Suprapubic skin (tissue), 4 donors: ENCODE measurements at regions not wholly inside any gene's neighbourhood (a gene's known extent, or its start where the extent isn't known, plus 50 kb on each side); places are given as distances from the start of the nearest gene placed in this dataset.
A peak's percentile ranks its signal among the peaks of the same experiment; 100 is the strongest.

Source experiments
- DNase-seq, 2 donors: peaks; one replicate each; pipeline ENCODE4 v3.0.0-alpha.2; 2019; ENCODE audit warnings: low spot score in 2 of 2
- H3K27ac ChIP-seq: fragments of 200-600 bp; sonication (generic); one replicate; pipeline ENCODE4 v1.5.1; 2019
- H3K27me3 ChIP-seq: fragments of 200-600 bp; sonication (generic); one replicate; pipeline ENCODE4 v1.5.1; 2019
- H3K36me3 ChIP-seq: fragments of 200-600 bp; sonication (generic); one replicate; pipeline ENCODE4 v1.5.1; 2019
- H3K4me1 ChIP-seq: fragments of 200-600 bp; sonication (generic); one replicate; pipeline ENCODE4 v1.5.1; 2019
- H3K4me3 ChIP-seq: fragments of 200-600 bp; sonication (generic); one replicate; pipeline ENCODE4 v1.5.1; 2019; ENCODE audit warnings: mild to moderate bottlenecking
- H3K9me3 ChIP-seq: fragments of 200-600 bp; sonication (generic); one replicate; pipeline ENCODE4 v1.5.1; 2019
- EP300 ChIP-seq: sonication (generic); formaldehyde crosslinking; IDR thresholded peaks from one replicate; pipeline ENCODE4 v1.6.1; 2017; ENCODE audit warnings: antibody characterized with exemption
- POLR2A ChIP-seq, 2 donors: fragments of 450-650 bp; IDR thresholded peaks; one replicate each; pipeline ENCODE4 v1.6.1; 2017; ENCODE audit warnings: antibody characterized with exemption in 2 of 2, mild to moderate bottlenecking in 2 of 2, moderate library complexity in 2 of 2
- POLR2AphosphoS5 ChIP-seq, 3 donors: sonication (generic); formaldehyde crosslinking; IDR thresholded peaks; one replicate each; pipeline ENCODE4 v1.6.1; 2017; ENCODE audit warnings: antibody characterized with exemption in 3 of 3
- WGBS: methylation state at CpG from one replicate; pipeline ENCODE4 v1.1.5; 2018; 5-methylcytosine and 5-hydroxymethylcytosine counted together
- TF ChIP-seq, protein P1 (sequence below), 2 donors: fragments of 200-600 bp in 1 of 2; fragments of 450-650 bp in 1 of 2; sonication (generic) in 1 of 2; IDR thresholded peaks; one replicate each; pipeline ENCODE4 v1.5.1; 2016 to 2019; ENCODE audit warnings: antibody characterized with exemption in 2 of 2, mild to moderate bottlenecking in 1 of 2, moderate library complexity in 1 of 2

DNA sequence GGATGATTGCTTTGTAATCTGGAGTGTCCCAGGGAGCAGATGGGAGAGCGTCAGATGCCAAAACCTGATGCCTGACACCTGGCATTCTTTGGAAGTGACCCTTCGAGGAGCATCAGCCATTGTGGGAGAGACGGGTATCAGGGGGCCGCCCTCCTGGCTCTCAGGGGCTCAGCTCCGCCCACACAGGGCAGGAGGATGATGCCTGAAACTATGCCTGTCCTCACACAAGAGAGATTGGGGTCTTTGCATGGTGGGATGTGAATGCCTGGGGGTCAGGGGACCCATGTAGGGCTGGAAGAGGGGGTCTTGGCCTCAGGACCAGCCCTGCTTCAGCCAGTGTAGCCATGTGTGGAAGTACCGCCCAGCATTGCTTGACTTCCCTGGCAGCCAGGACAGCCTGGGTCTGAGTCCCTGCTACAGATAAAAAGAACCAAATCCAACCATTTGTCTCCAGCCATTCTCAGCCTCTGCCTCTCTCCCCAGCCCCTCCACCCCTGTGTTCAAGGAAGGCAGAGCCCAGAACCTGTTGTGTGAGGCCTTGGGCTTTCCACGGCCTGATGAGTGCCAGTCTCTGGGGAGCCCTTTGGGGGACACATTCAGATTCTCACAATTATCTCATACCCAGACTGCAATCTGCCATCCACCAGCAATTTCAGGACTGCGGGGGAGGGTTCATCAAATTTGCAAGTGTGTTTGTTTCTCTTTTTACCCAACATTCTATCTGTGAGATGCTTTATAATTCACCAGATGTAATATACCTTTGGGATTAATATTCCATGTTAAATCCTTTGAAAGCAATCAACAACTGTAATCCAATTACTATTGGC, 371.2 kb downstream of the PREX1 start:
- Histone ChIP-seq H3K4me1 (peaks cover 8% of the 10 kb centered on the region), H3K4me3 (no peak overlapping the region), H3K27ac (no peak overlapping the region), H3K9me3 (no peaks in the 10 kb centered on the region), H3K27me3 (peaks cover 33% of the 10 kb centered on the region), H3K36me3 (no peaks in the 10 kb centered on the region)
- TF ChIP-seq, protein P1, sequence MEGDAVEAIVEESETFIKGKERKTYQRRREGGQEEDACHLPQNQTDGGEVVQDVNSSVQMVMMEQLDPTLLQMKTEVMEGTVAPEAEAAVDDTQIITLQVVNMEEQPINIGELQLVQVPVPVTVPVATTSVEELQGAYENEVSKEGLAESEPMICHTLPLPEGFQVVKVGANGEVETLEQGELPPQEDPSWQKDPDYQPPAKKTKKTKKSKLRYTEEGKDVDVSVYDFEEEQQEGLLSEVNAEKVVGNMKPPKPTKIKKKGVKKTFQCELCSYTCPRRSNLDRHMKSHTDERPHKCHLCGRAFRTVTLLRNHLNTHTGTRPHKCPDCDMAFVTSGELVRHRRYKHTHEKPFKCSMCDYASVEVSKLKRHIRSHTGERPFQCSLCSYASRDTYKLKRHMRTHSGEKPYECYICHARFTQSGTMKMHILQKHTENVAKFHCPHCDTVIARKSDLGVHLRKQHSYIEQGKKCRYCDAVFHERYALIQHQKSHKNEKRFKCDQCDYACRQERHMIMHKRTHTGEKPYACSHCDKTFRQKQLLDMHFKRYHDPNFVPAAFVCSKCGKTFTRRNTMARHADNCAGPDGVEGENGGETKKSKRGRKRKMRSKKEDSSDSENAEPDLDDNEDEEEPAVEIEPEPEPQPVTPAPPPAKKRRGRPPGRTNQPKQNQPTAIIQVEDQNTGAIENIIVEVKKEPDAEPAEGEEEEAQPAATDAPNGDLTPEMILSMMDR (IDR thresholded peaks at IDR 0.05), result no peak
- no peak for TF ChIP-seq EP300
- no peak for TF ChIP-seq POLR2AphosphoS5 (IDR thresholded peaks at IDR 0.05)
- no peak for TF ChIP-seq POLR2A (IDR thresholded peaks at IDR 0.05)
- 79% methylated on average over 4 of the region's 8 CpGs for WGBS
- peak in 1 of 2 donors; percentile 21 for DNase-seq

- whole genome bisulfite sequencing, result 48% methylated on average over 11 of the region's 16 CpGs
- Histone ChIP-seq H3K27ac (no peak overlapping the region), H3K36me3 (no peaks in the 10 kb centered on the region), H3K9me3 (no peaks in the 10 kb centered on the region), H3K27me3 (peaks cover 33% of the 10 kb centered on the region), H3K4me1 (peaks cover 8% of the 10 kb centered on the region), H3K4me3 (no peak overlapping the region)
- DNase-seq, result peak in 1 of 2 donors; percentile 65
- TF ChIP-seq, protein P1 (IDR thresholded peaks at IDR 0.05), result no peak
- no peak for TF ChIP-seq POLR2AphosphoS5 (IDR thresholded peaks at IDR 0.05)
- TF ChIP-seq EP300, result no peak
- no peak for TF ChIP-seq POLR2A (IDR thresholded peaks at IDR 0.05)
These were observed 372.0 kb downstream of the PREX1 start for GRCh38 chr20:48455651-48456365.

DNA sequence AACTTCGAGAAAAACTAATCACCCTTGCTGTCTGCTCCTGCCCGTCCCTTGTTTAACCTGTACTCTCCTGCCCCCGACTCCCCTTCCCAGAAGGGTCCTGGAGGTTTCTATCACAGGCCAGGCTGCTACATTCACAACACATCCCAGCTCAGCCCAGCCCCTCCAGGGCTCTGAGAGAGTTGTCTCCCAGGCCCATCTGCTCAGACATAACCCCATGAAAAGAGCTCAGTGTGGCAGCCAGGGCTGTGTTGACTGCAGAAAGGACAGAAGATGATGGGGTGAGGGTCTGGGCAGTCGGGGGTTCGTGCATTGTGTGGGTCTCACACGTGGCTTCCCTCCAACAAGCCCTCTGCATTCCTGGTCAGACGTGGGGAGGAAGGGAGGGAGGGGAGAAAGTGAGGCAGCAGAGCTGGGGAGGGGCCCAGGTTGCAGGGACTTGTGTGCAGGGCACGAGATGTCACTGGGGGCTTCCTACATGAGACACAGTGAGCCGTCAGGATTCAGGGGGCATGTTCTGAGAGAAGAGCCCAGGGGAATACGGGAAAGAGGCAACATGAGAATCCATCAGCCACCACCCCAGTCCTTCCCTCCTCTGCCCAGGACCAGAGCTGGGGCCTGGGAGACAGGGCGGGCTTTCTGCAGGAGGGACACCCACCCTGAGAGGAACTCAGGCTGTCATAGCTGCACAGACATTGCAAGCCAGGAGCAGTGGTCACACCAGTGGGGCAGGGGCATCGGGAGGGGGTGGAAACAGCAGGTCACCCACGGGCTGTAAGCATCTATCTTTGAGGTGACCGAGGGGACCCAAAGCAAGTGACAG, 372.9 kb downstream of the PREX1 start:
- peaks cover 28% of the 10 kb centered on the region for H3K27me3 ChIP-seq
- no peaks in the 10 kb centered on the region for H3K36me3 ChIP-seq
- no peaks in the 10 kb centered on the region for H3K9me3 ChIP-seq
- TF ChIP-seq, protein P1 (IDR thresholded peaks at IDR 0.05), result no peak
- no peak for TF ChIP-seq POLR2A (IDR thresholded peaks at IDR 0.05)
- TF ChIP-seq EP300, result no peak
- TF ChIP-seq POLR2AphosphoS5 (IDR thresholded peaks at IDR 0.05), result no peak
- peaks cover 8% of the 10 kb centered on the region for H3K4me1 ChIP-seq
- H3K4me3 ChIP-seq, result no peak overlapping the region
- no peak for DNase-seq
- no peak overlapping the region for H3K27ac ChIP-seq
- 70% methylated on average over 12 of the region's 14 CpGs for WGBS

DNA sequence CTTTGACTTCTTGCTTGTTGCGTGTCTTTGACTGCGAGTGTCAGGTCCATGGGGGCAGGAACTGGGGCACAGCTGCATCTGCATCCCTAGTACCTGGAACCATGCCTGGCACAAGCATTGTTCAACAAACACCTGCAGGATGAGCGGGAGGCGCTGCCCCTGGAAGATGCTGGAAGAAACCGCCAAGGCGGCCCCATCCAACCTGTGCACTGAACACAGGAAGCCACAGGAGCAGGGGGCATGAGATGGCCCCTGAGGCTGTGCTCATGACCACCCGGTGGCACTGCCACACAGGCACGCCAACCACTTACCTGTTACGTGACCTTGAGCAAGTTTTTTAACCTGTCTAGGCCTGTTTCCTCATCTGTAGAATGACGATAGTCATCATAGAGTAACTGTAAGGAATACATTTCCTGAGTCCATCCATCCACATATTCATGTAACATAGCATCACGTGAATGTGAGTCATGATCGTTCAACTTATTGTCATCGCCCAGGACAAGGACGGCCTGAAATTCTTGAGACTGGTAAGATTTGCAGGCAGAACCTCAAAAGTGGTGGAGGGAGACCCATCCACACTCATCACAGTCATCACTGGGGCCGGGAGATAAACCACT, 374.2 kb downstream of the PREX1 start:
- DNase-seq, result no peak
- no peak overlapping the region for H3K27ac ChIP-seq
- peaks cover 17% of the 10 kb centered on the region for H3K27me3 ChIP-seq
- peaks cover 8% of the 10 kb centered on the region for H3K4me1 ChIP-seq
- H3K4me3 ChIP-seq, result no peak overlapping the region
- TF ChIP-seq POLR2A (IDR thresholded peaks at IDR 0.05), result no peak
- TF ChIP-seq EP300, result no peak
- TF ChIP-seq POLR2AphosphoS5 (IDR thresholded peaks at IDR 0.05), result no peak
- TF ChIP-seq, protein P1 (IDR thresholded peaks at IDR 0.05), result no peak
- no peaks in the 10 kb centered on the region for H3K9me3 ChIP-seq
- H3K36me3 ChIP-seq, result no peaks in the 10 kb centered on the region
- WGBS, result 80% methylated on average over 15 of the region's 15 CpGs
